Activated CD4-positive, alpha-beta T cell treated with anti-CD3 and anti-CD28 coated beads, Interleukin-2, amount 10 ng/mL, durations not matched to agents 7 days and 5 days (primary cell): ENCODE measurements at regions not wholly inside any gene's neighbourhood (a gene's known extent, or its start where the extent isn't known, plus 50 kb on each side); places are given as distances from the start of the nearest gene placed in this dataset.

Source experiments
- CTCF ChIA-PET: fragments of 350-600 bp; sonication (Branson Sonifier 250); formaldehyde crosslinking; loops from one replicate; lab custom pipeline; 2021; ENCODE audit warnings: antibody characterized with exemption; lab: Charles Lee
- POLR2A ChIA-PET: fragments of 350-600 bp; sonication (Branson Sonifier 250); formaldehyde crosslinking; loops from one replicate; lab custom pipeline; 2021; ENCODE audit warnings: antibody characterized with exemption; lab: Charles Lee
- DNase-seq: peaks from one replicate; pipeline ENCODE4 v3.0.0-alpha.2; 2020
- H3K27ac Mint-ChIP-seq: one replicate; pipeline ENCODE4 v1.8.0; 2021; ENCODE audit warnings: mild to moderate bottlenecking, moderate library complexity, mixed read lengths
- H3K27me3 Mint-ChIP-seq: one replicate; pipeline ENCODE4 v1.8.0; 2021; ENCODE audit warnings: mixed read lengths
- H3K36me3 Mint-ChIP-seq: one replicate; pipeline ENCODE4 v1.8.0; 2021; ENCODE audit warnings: low read depth, mixed read lengths
- H3K4me1 Mint-ChIP-seq: one replicate; pipeline ENCODE4 v1.8.0; 2021; ENCODE audit warnings: mixed read lengths
- H3K4me3 Mint-ChIP-seq: one replicate; pipeline ENCODE4 v1.8.0; 2021; ENCODE audit warnings: mild to moderate bottlenecking, moderate library complexity, mixed read lengths
- H3K9me3 Mint-ChIP-seq: one replicate; pipeline ENCODE4 v1.8.0; 2021; ENCODE audit warnings: mixed read lengths

GRCh38 chr3:135364676-135365075 lies 569.6 kb downstream of the EPHB1 start:
- H3K4me3 Mint-ChIP-seq = no peak overlapping the region
- H3K27ac Mint-ChIP-seq = no peak overlapping the region
- no peaks in the 10 kb centered on the region for H3K9me3 Mint-ChIP-seq
- H3K27me3 Mint-ChIP-seq = no peaks in the 10 kb centered on the region
- POLR2A ChIA-PET = no interaction called here
- H3K4me1 Mint-ChIP-seq = no peaks in the 10 kb centered on the region
- no peaks in the 10 kb centered on the region for H3K36me3 Mint-ChIP-seq
- no peak for DNase-seq
- CTCF ChIA-PET = no interaction called here

DNA sequence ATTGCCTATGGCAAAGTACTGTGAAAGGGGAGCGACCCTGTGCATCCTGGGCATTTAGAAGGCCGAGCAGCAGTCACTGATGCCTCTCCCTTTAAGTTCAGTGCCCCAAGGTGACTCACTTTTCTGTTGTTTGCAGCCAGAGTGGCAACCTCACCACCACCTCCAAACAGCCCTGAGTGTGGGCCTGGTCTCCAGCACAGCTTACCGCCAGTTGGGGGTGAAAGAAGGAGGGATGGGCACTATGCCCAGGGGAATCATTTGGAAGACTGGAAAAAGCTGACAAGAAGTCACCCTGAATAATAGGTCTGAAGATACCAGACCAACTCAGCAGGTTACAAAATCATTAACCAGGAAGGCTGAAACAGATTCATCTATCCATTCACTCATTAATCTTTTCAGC lies 571.8 kb downstream of the EPHB1 start:
- no peak for DNase-seq
- ChIA-PET POLR2A (no interaction called here), CTCF (interaction anchor here (0.9 kb wide), 1 partner anchor 15 kb away, joined by 4 read pairs; no protein-coding TSS in a partner anchor)
- Mint-ChIP-seq H3K4me3 (no peak overlapping the region), H3K9me3 (no peaks in the 10 kb centered on the region), H3K36me3 (no peaks in the 10 kb centered on the region), H3K27ac (no peak overlapping the region), H3K4me1 (no peaks in the 10 kb centered on the region), H3K27me3 (no peaks in the 10 kb centered on the region)

DNA sequence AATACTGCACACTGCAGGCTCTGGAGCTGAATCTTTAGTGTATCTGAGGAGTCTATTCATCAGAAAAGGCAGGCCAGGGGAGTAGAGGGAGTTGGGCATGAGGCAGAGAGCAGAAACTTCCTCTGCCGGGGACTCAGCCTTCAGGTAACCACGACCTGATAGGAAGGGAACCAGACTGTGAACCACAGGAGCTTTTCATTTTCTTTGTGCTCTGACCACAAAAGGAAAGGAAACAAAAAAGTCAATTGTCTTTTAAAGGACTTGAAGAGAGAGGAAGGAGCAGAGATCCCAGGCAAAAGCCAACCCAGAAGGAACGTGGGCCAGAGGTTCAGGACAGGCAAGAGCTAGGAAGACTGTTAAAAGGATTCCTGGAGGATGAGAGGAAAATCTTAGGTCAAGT lies 573.3 kb downstream of the EPHB1 start:
- POLR2A ChIA-PET = no interaction called here
- H3K9me3 Mint-ChIP-seq = no peaks in the 10 kb centered on the region
- DNase-seq = no peak
- no peaks in the 10 kb centered on the region for H3K36me3 Mint-ChIP-seq
- CTCF ChIA-PET = no interaction called here
- no peaks in the 10 kb centered on the region for H3K27me3 Mint-ChIP-seq
- H3K4me1 Mint-ChIP-seq = no peaks in the 10 kb centered on the region
- H3K4me3 Mint-ChIP-seq = no peak overlapping the region
- no peak overlapping the region for H3K27ac Mint-ChIP-seq

DNA sequence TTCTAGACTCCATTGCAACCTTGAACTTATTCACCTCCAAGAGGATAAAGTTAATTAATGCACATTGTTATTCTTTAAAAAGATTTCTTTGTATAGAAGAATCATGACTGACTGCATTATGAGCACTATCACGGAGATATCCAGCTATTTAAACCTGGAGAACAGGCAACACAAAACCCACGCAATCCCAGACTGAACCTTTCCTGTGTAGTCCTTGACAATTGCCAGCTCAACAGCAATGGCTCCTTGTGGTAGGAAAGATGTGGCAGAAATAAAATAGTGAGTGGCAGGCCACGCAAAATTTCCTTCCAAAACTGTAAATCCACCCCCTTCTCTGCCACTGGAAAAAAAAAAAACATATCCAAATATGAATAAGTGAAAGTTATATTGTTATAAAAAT lies 573.7 kb downstream of the EPHB1 start:
- Mint-ChIP-seq H3K4me1 (no peaks in the 10 kb centered on the region), H3K36me3 (no peaks in the 10 kb centered on the region), H3K9me3 (no peaks in the 10 kb centered on the region), H3K27ac (no peak overlapping the region), H3K4me3 (no peak overlapping the region), H3K27me3 (no peaks in the 10 kb centered on the region)
- CTCF ChIA-PET = no interaction called here
- POLR2A ChIA-PET = no interaction called here
- no peak for DNase-seq

DNA sequence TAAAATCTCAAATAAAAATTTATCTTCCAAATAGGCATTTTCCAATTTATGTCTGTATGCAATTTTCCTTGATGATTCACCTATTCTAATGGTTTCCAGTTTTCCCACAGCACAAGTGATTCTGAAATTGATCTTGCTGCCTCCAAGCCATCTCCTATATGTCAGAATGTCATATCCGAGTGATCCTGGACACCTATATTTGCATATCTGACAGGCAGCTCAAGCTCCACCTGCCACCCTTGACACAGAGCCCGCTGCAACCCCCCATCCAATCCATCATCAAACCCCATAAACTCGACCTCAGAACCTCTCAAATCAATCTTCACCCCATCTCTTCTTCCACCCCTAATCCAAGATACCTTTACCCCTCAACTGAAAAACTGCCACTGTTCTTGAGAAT lies 579.5 kb downstream of the EPHB1 start:
- no peak for DNase-seq
- Mint-ChIP-seq H3K27ac (no peak overlapping the region), H3K4me1 (no peaks in the 10 kb centered on the region), H3K9me3 (no peaks in the 10 kb centered on the region), H3K4me3 (no peak overlapping the region), H3K36me3 (no peaks in the 10 kb centered on the region), H3K27me3 (no peaks in the 10 kb centered on the region)
- ChIA-PET POLR2A (no interaction called here), CTCF (no interaction called here)

GRCh38 chr3:135382188-135382587 lies 583.3 kb upstream of the PPP2R3A start:
- no peaks in the 10 kb centered on the region for H3K36me3 Mint-ChIP-seq
- H3K27me3 Mint-ChIP-seq = no peaks in the 10 kb centered on the region
- ChIA-PET CTCF (no interaction called here), POLR2A (no interaction called here)
- H3K4me1 Mint-ChIP-seq = no peaks in the 10 kb centered on the region
- no peaks in the 10 kb centered on the region for H3K9me3 Mint-ChIP-seq
- H3K27ac Mint-ChIP-seq = no peak overlapping the region
- no peak for DNase-seq
- no peak overlapping the region for H3K4me3 Mint-ChIP-seq

GRCh38 chr3:135382621-135383020 lies 582.9 kb upstream of the PPP2R3A start:
- Mint-ChIP-seq H3K9me3 (no peaks in the 10 kb centered on the region), H3K36me3 (no peaks in the 10 kb centered on the region), H3K4me3 (no peak overlapping the region), H3K27me3 (no peaks in the 10 kb centered on the region), H3K27ac (no peak overlapping the region), H3K4me1 (no peaks in the 10 kb centered on the region)
- CTCF ChIA-PET = no interaction called here
- DNase-seq = no peak
- POLR2A ChIA-PET = no interaction called here

DNA sequence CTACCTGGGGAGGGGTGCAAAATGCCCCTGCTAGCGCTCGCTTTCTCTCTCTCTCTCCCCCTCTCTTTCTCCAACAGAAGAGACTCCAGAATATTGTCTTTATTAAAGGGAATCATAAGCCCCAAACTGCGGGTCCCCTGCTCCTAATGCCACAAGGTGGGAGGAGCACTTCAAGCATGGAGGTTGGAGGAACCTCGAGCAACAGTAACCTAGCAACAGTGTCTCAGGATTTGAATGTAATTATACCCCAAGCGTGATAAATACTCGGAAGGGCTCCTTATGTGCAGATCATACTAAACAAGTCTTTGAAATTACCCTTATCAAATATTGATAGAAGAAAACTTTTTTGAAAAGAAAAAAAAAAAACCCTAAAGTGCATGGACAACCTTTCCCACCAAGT lies 582.2 kb upstream of the PPP2R3A start:
- no peaks in the 10 kb centered on the region for H3K4me1 Mint-ChIP-seq
- ChIA-PET CTCF (no interaction called here), POLR2A (no interaction called here)
- H3K4me3 Mint-ChIP-seq = no peak overlapping the region
- no peaks in the 10 kb centered on the region for H3K9me3 Mint-ChIP-seq
- no peak overlapping the region for H3K27ac Mint-ChIP-seq
- DNase-seq = no peak
- no peaks in the 10 kb centered on the region for H3K27me3 Mint-ChIP-seq
- no peaks in the 10 kb centered on the region for H3K36me3 Mint-ChIP-seq

DNA sequence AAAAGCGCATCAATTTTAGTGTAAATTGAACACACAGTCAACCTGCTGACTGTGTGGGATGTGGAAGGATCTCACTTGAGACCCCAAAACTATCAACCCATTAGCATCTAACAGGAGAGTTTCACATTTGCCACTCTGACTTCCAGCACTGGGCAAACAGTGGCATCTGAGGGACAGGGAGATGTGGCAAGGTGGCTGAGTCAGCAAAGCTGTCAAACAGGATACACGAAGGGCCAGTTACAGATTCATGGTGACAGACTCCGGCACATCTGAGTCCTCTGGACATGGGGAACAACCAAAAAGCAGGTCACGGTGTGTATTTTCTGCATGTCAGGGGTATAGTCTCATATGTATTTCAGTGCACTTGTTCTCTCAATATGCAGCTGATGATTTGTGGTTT lies 573.4 kb upstream of the PPP2R3A start:
- CTCF ChIA-PET = no interaction called here
- Mint-ChIP-seq H3K9me3 (peaks cover 6% of the 10 kb centered on the region), H3K27ac (no peak overlapping the region), H3K4me1 (no peaks in the 10 kb centered on the region), H3K36me3 (no peaks in the 10 kb centered on the region), H3K27me3 (no peaks in the 10 kb centered on the region), H3K4me3 (no peak overlapping the region)
- no peak for DNase-seq
- POLR2A ChIA-PET = no interaction called here

DNA sequence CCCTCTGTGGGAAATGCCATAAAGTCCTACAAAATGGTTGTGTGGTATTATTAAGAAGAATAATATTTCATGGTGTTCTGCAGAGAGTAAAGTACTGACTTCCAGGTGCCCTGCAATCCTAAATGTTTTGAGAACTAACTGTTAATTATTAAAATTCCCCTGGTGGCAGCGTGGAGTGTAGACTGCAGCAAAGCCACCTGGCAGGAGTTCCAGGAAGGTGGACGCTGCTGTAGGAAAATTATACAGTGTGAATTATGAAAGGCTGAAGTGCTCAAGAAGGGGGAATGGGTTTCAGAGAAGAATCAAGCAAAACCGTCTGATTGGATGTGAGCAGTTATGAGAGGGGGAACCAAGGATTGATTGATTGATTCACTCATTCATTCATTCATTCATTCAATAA lies 572.4 kb upstream of the PPP2R3A start:
- DNase-seq = no peak
- H3K27me3 Mint-ChIP-seq = no peaks in the 10 kb centered on the region
- no peak overlapping the region for H3K27ac Mint-ChIP-seq
- H3K9me3 Mint-ChIP-seq = peaks cover 6% of the 10 kb centered on the region
- CTCF ChIA-PET = no interaction called here
- no peaks in the 10 kb centered on the region for H3K36me3 Mint-ChIP-seq
- POLR2A ChIA-PET = no interaction called here
- no peaks in the 10 kb centered on the region for H3K4me1 Mint-ChIP-seq
- no peak overlapping the region for H3K4me3 Mint-ChIP-seq

- CTCF ChIA-PET = no interaction called here
- POLR2A ChIA-PET = no interaction called here
- no peak for DNase-seq
Measured at GRCh38 chr3:135393898-135394525, 571.5 kb upstream of the PPP2R3A start.

GRCh38 chr3:135412475-135412874 lies 553.1 kb upstream of the PPP2R3A start:
- no peak overlapping the region for H3K27ac Mint-ChIP-seq
- H3K36me3 Mint-ChIP-seq = no peaks in the 10 kb centered on the region
- no peaks in the 10 kb centered on the region for H3K27me3 Mint-ChIP-seq
- no peaks in the 10 kb centered on the region for H3K4me1 Mint-ChIP-seq
- DNase-seq = no peak
- no peak overlapping the region for H3K4me3 Mint-ChIP-seq
- no peaks in the 10 kb centered on the region for H3K9me3 Mint-ChIP-seq
- ChIA-PET POLR2A (no interaction called here), CTCF (no interaction called here)

More at GRCh38 chr3:135393898-135394525, 571.5 kb upstream of the PPP2R3A start:
- H3K4me3 Mint-ChIP-seq = no peak overlapping the region
- peaks cover 6% of the 10 kb centered on the region for H3K9me3 Mint-ChIP-seq
- H3K36me3 Mint-ChIP-seq = no peaks in the 10 kb centered on the region
- no peak overlapping the region for H3K27ac Mint-ChIP-seq
- no peaks in the 10 kb centered on the region for H3K27me3 Mint-ChIP-seq
- H3K4me1 Mint-ChIP-seq = no peaks in the 10 kb centered on the region

DNA sequence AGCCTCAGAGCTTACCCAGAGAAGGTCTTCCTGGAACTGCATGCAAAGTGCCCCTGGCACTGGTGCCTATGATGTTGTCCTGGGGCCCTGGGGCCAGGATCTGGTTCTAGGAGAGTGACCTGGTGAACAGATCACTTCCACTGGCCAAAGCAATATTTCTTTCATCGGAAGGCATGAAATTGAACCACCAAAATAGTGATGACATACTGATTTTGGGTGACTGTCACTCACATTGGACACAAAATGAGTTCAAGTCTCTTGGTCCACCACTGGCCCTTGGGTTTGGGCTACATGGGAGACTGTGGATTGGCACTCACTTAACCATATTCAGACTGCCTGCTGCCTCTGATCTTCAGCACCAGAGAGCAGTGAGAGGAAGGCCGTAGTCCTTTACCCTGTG lies 549.3 kb upstream of the PPP2R3A start:
- Mint-ChIP-seq H3K36me3 (no peaks in the 10 kb centered on the region), H3K9me3 (no peaks in the 10 kb centered on the region), H3K4me3 (no peak overlapping the region), H3K4me1 (no peaks in the 10 kb centered on the region), H3K27ac (no peak overlapping the region), H3K27me3 (peaks cover 3% of the 10 kb centered on the region)
- no peak for DNase-seq
- CTCF ChIA-PET = no interaction called here
- POLR2A ChIA-PET = no interaction called here

DNA sequence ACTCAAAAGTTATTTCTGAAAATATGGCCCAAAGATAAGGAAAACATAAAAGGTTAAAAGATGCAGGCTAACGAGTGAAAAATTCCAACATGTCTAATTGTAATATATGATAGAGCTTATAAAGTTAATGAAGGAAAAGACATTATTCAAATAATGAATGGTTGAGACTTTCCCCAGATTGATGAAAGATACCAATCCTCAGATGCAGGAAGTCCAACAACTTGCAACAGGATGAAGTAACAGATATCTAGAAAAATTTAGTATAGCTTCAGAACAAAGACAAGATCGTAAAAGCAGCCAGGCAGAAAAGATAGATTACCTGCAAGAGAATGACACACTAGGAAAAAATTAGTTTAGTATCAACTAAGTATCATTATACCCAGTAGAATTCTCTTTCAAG lies 546.4 kb upstream of the PPP2R3A start:
- H3K4me3 Mint-ChIP-seq = no peak overlapping the region
- no peak for DNase-seq
- no peaks in the 10 kb centered on the region for H3K36me3 Mint-ChIP-seq
- ChIA-PET POLR2A (no interaction called here), CTCF (no interaction called here)
- no peak overlapping the region for H3K27ac Mint-ChIP-seq
- H3K4me1 Mint-ChIP-seq = no peaks in the 10 kb centered on the region
- no peaks in the 10 kb centered on the region for H3K9me3 Mint-ChIP-seq
- peaks cover 3% of the 10 kb centered on the region for H3K27me3 Mint-ChIP-seq
